HCT116 (cell line): ENCODE measurements at regions not wholly inside any gene's neighbourhood (a gene's known extent, or its start where the extent isn't known, plus 50 kb on each side); places are given as distances from the start of the nearest gene placed in this dataset.

Source experiments
- ATAC-seq: fragments of 200-7000 bp; cut with Tn5 transposase; 2 replicates; pipeline ENCODE4 v1.9.1; 2020; ENCODE audit warnings: mild to moderate bottlenecking, moderate library complexity
- BruUV-seq: library from RNA; stranded (reverse); fragments of 400-500 nt; replicated peaks from 2 replicates; lab custom pipeline; 2021; lab: Mats Ljungman, UMichigan
- CTCF ChIA-PET: fragments of 300-600 bp; sonication (Branson Sonifier 250); formaldehyde crosslinking; loops from one replicate; lab custom pipeline; 2021; ENCODE audit warnings: antibody characterized with exemption; lab: Charles Lee
- POLR2A ChIA-PET: fragments of 300-600, 350-600 bp; sonication (Branson Sonifier 250); formaldehyde crosslinking; loops from one replicate; lab custom pipeline; 2021; ENCODE audit warnings: antibody characterized with exemption; lab: Charles Lee
- RAD21 ChIA-PET, 2 experiments: fragments of 300-600 bp; sonication (Branson Sonifier 250); formaldehyde crosslinking; loops; one replicate each; lab custom pipeline; 2023; ENCODE audit warnings: low total read pairs in 2 of 2; ENCODE audit not compliant: uncharacterized antibody in 2 of 2, unreplicated experiment in 2 of 2, low non-redundant PET in 1 of 2; lab: Charles Lee
- DNase-seq: peaks from one replicate; pipeline ENCODE4 v3.0.0-alpha.2; 2010; ENCODE audit warnings: low read depth, low spot score
- H2AFZ ChIP-seq: fragments of 200-600 bp; shearing (Covaris generic), sonication (generic); 2 replicates; pipeline ENCODE4 v1.6.1; 2017; ENCODE audit warnings: low read depth, mixed run types, mixed read lengths, antibody characterized with exemption, low read length; ENCODE audit not compliant: poor library complexity, severe bottlenecking
- H3K27ac ChIP-seq: 2 replicates; pipeline ENCODE4 v1.5.1; 2012; ENCODE audit warnings: low read depth, low read length
- H3K27me3 ChIP-seq: fragments of 200-600 bp; sonication (generic); 2 replicates; pipeline ENCODE4 v1.6.1; 2016; ENCODE audit warnings: mixed run types, low read length, mixed read lengths; ENCODE audit not compliant: insufficient read depth
- H3K36me3 ChIP-seq, 2 experiments: fragments of 200-500 bp in 1 of 2; fragments of 200-600 bp in 1 of 2; sonication (Bioruptor generic) in 1 of 2; sonication (generic) in 1 of 2; 2 replicates each; pipeline versions ENCODE4 v1.5.1 to v1.6.1; 2014 to 2016; ENCODE audit warnings: low read length in 2 of 2, inconsistent platforms in 1 of 2, mixed read lengths in 1 of 2, mixed run types in 1 of 2; ENCODE audit not compliant: insufficient read depth in 2 of 2, control insufficient read depth in 1 of 2
- H3K4me1 ChIP-seq, 2 experiments: fragments of 200-600 bp in 1 of 2; sonication (generic) in 1 of 2; 2 replicates each; pipeline versions ENCODE4 v1.5.1 to v1.6.1; 2012 to 2017; ENCODE audit warnings: low read length in 2 of 2, inconsistent platforms in 1 of 2, mild to moderate bottlenecking in 1 of 2, mixed read lengths in 1 of 2, mixed run types in 1 of 2, moderate library complexity in 1 of 2; ENCODE audit not compliant: insufficient read depth in 2 of 2, control insufficient read depth in 1 of 2
- H3K4me2 ChIP-seq: fragments of 200-600 bp; sonication (generic); 2 replicates; pipeline ENCODE4 v1.6.1; 2017; ENCODE audit warnings: mixed run types, low read length, mixed read lengths
- H3K4me3 ChIP-seq, 2 experiments: fragments of 200-600 bp in 1 of 2; sonication (generic) in 1 of 2; replicated peaks in 1 of 2; 2 replicates each; pipeline ENCODE4 v1.5.1; 2011 to 2016; ENCODE audit warnings: low read length in 2 of 2, control low read depth in 1 of 2, low read depth in 1 of 2, mild to moderate bottlenecking in 1 of 2, mixed read lengths in 1 of 2, mixed run types in 1 of 2
- H3K79me2 ChIP-seq: fragments of 200-600 bp; sonication (generic); 2 replicates; pipeline ENCODE4 v1.6.1; 2017; ENCODE audit warnings: mild to moderate bottlenecking, mixed run types, low read length, moderate library complexity, mixed read lengths; ENCODE audit not compliant: insufficient read depth
- H3K9ac ChIP-seq: fragments of 200-600 bp; sonication (generic); 2 replicates; pipeline ENCODE4 v1.6.1; 2016; ENCODE audit warnings: low read length, mixed read lengths
- H3K9me2 ChIP-seq: fragments of 200-600 bp; sonication (generic), shearing (Covaris generic); 2 replicates; pipeline ENCODE4 v1.6.1; 2017; ENCODE audit warnings: mixed run types, mild to moderate bottlenecking, moderate library complexity; ENCODE audit not compliant: insufficient read depth
- H3K9me3 ChIP-seq, 2 experiments: fragments of 200-500 bp in 1 of 2; fragments of 200-600 bp in 1 of 2; sonication (Bioruptor generic) in 1 of 2; sonication (generic) in 1 of 2; 2 replicates each; pipeline ENCODE4 v1.6.1; 2014 to 2017; ENCODE audit warnings: low read length in 2 of 2, mixed read lengths in 2 of 2, inconsistent platforms in 1 of 2, low read depth in 1 of 2, mild to moderate bottlenecking in 1 of 2, mixed run types in 1 of 2, moderate library complexity in 1 of 2; ENCODE audit not compliant: control insufficient read depth in 1 of 2, insufficient read depth in 1 of 2
- H4K20me1 ChIP-seq: fragments of 200-600 bp; sonication (generic), shearing (Covaris generic); 2 replicates; pipeline ENCODE4 v1.6.1; 2017; ENCODE audit warnings: mixed run types, mild to moderate bottlenecking, moderate library complexity; ENCODE audit not compliant: insufficient read depth
- ATF3 ChIP-seq: IDR thresholded peaks from 2 replicates; pipeline ENCODE4 v1.6.1; 2012
- CBX3 ChIP-seq: IDR thresholded peaks from 2 replicates; pipeline ENCODE4 v1.6.1; 2012; ENCODE audit warnings: low read depth
- CEBPB ChIP-seq: IDR thresholded peaks from 2 replicates; pipeline ENCODE4 v1.6.1; 2012; ENCODE audit warnings: low read depth
- EZH2 ChIP-seq: fragments of 200-600 bp; sonication (generic); IDR thresholded peaks from 2 replicates; pipeline ENCODE4 v1.6.1; 2017; ENCODE audit warnings: antibody characterized with exemption, mixed run types
- FOSL1 ChIP-seq: IDR thresholded peaks from 2 replicates; pipeline ENCODE4 v1.6.1; 2012; ENCODE audit warnings: low read depth
- JUND ChIP-seq: IDR thresholded peaks from 2 replicates; pipeline ENCODE4 v1.6.1; 2012
- MAX ChIP-seq: IDR thresholded peaks from 2 replicates; pipeline ENCODE4 v1.6.1; 2012
- POLR2AphosphoS5 ChIP-seq: IDR thresholded peaks from 2 replicates; pipeline ENCODE4 v1.6.1; 2011; ENCODE audit warnings: mild to moderate bottlenecking, low read depth, low read length, moderate library complexity
- REST ChIP-seq: IDR thresholded peaks from 2 replicates; pipeline ENCODE4 v1.6.1; 2012; ENCODE audit warnings: low read depth
- SIN3A ChIP-seq: IDR thresholded peaks from 2 replicates; pipeline ENCODE4 v1.6.1; 2012; ENCODE audit warnings: low read depth
- SP1 ChIP-seq: IDR thresholded peaks from 2 replicates; pipeline ENCODE4 v1.6.1; 2012; ENCODE audit warnings: low read depth
- SRF ChIP-seq: IDR thresholded peaks from 2 replicates; pipeline ENCODE4 v1.6.1; 2012; ENCODE audit warnings: low read depth
- TCF7L2 ChIP-seq: IDR thresholded peaks from 2 replicates; pipeline ENCODE4 v1.7.0; 2011; ENCODE audit warnings: borderline replicate concordance, inconsistent platforms; ENCODE audit not compliant: insufficient read depth, insufficient read length; ENCODE audit errors: extremely low read depth
- ZBTB33 ChIP-seq: IDR thresholded peaks from 2 replicates; pipeline ENCODE4 v1.6.1; 2011; ENCODE audit warnings: mild to moderate bottlenecking, low read length, moderate library complexity; ENCODE audit not compliant: insufficient replicate concordance; ENCODE audit errors: extremely low read depth
- ZFX ChIP-seq: fragments of 450-650 bp; IDR thresholded peaks from 2 replicates; pipeline ENCODE4 v1.6.1; 2017
- intact Hi-C: fragments of 100-400 bp; cut with micrococcal nuclease; formaldehyde crosslinking; loops from 2 replicates; pipeline ENCODE4 v1.10.0; 2022

- intact Hi-C loops, result no loop called here
- no peaks in the 10 kb centered on the region for H3K27me3 ChIP-seq
- no peak overlapping the region for H3K9ac ChIP-seq
- H2AFZ ChIP-seq, result no peak overlapping the region
- H3K4me3 ChIP-seq, result no peak overlapping the region
- no peak overlapping the region for H3K4me2 ChIP-seq
- no peaks in the 10 kb centered on the region for H3K79me2 ChIP-seq
- no peaks in the 10 kb centered on the region for H3K36me3 ChIP-seq
- no peaks in the 10 kb centered on the region for H3K4me1 ChIP-seq
- RAD21 ChIA-PET, result no interaction called here
- POLR2A ChIA-PET, result no interaction called here
- H3K9me3 ChIP-seq, result peaks cover 12 to 14% of the 10 kb centered on the region in 2 experiments
- CTCF ChIA-PET, result no interaction called here
- no TSS peak for BruUV-seq
- no peak for TF ChIP-seq ZBTB33
- TF ChIP-seq TCF7L2, result no peak
- no peak for TF ChIP-seq CEBPB
- TF ChIP-seq SRF, result no peak
- TF ChIP-seq SIN3A, result no peak
- no peak for TF ChIP-seq CBX3
- TF ChIP-seq SP1, result no peak
- TF ChIP-seq ZFX, result no peak
- H3K27ac ChIP-seq, result no peak overlapping the region
- no peaks in the 10 kb centered on the region for H3K9me2 ChIP-seq
- H4K20me1 ChIP-seq, result no peaks in the 10 kb centered on the region; the same call in 1 of the 2 replicates
- DNase-seq, result no peak
- ATAC-seq, result no peak
These were observed 577.2 kb upstream of the PCDH15 start for GRCh38 chr10:55378196-55378595.

GRCh38 chr10:55374917-55375316 lies 573.9 kb upstream of the PCDH15 start:
- Histone ChIP-seq H3K4me3 (no peak overlapping the region), H3K4me2 (no peak overlapping the region), H2AFZ (no peak overlapping the region), H3K36me3 (no peaks in the 10 kb centered on the region), H3K27me3 (no peaks in the 10 kb centered on the region), H4K20me1 (no peaks in the 10 kb centered on the region; the same call in 1 of the 2 replicates), H3K4me1 (no peaks in the 10 kb centered on the region), H3K9me3 (peaks cover 9 to 17% of the 10 kb centered on the region in 2 experiments; a peak in 3 of 4 replicates), H3K27ac (no peak overlapping the region), H3K9me2 (no peaks in the 10 kb centered on the region), H3K9ac (no peak overlapping the region), H3K79me2 (no peaks in the 10 kb centered on the region)
- no TSS peak for BruUV-seq
- ChIA-PET CTCF (no interaction called here), RAD21 (no interaction called here), POLR2A (no interaction called here)
- no peak for ATAC-seq
- intact Hi-C loops, result no loop called here
- no peak for DNase-seq
- no peak for TF ChIP-seq EZH2
- TF ChIP-seq POLR2AphosphoS5, result no peak
- TF ChIP-seq JUND, result no peak
- no peak for TF ChIP-seq CEBPB
- no peak for TF ChIP-seq ZFX
- TF ChIP-seq REST, result no peak
- no peak for TF ChIP-seq ATF3
- TF ChIP-seq SP1, result no peak
- TF ChIP-seq FOSL1, result no peak
- TF ChIP-seq MAX, result no peak
